ENCODE measurements at regions not wholly inside any gene's neighbourhood (a gene's known extent, or its start where the extent isn't known, plus 50 kb on each side); places are given as distances from the start of the nearest gene placed in this dataset.

GRCh38 chr4:128601991-128602695 is 207.4 kb upstream of the JADE1 start:
- TF ChIP-seq POLR2A (IDR thresholded peaks at IDR 0.05) (no peak), CTCF (IDR thresholded peaks at IDR 0.05) (no peak)

Data from esophagus squamous epithelium (tissue), 4 donors.